Osteocyte (in vitro differentiated cells): ENCODE measurements at regions not wholly inside any gene's neighbourhood (a gene's known extent, or its start where the extent isn't known, plus 50 kb on each side); places are given as distances from the start of the nearest gene placed in this dataset.
A peak's percentile ranks its signal among the peaks of the same experiment; 100 is the strongest.

ENCODE experiments used
- DNase-seq: peaks from one replicate; pipeline ENCODE4 v3.0.0; 2021; ENCODE audit warnings: mixed read lengths; ENCODE audit not compliant: unreplicated experiment; ENCODE audit errors: extremely low spot score
- H3K27ac Mint-ChIP-seq: one replicate; pipeline ENCODE4 v1.8.0; 2021; ENCODE audit warnings: mild to moderate bottlenecking, mixed read lengths; ENCODE audit not compliant: unreplicated experiment
- H3K27me3 Mint-ChIP-seq: one replicate; pipeline ENCODE4 v1.8.0; 2021; ENCODE audit warnings: mixed read lengths; ENCODE audit not compliant: unreplicated experiment
- H3K36me3 Mint-ChIP-seq: one replicate; pipeline ENCODE4 v1.8.0; 2021; ENCODE audit warnings: mixed read lengths; ENCODE audit not compliant: unreplicated experiment
- H3K4me1 Mint-ChIP-seq: one replicate; pipeline ENCODE4 v1.8.0; 2021; ENCODE audit warnings: mixed read lengths; ENCODE audit not compliant: unreplicated experiment
- H3K4me3 Mint-ChIP-seq: one replicate; pipeline ENCODE4 v1.8.0; 2021; ENCODE audit warnings: mild to moderate bottlenecking, moderate library complexity, mixed read lengths; ENCODE audit not compliant: unreplicated experiment
- H3K9me3 Mint-ChIP-seq: one replicate; pipeline ENCODE4 v1.8.0; 2021; ENCODE audit warnings: mixed read lengths; ENCODE audit not compliant: unreplicated experiment
- TF ChIP-seq, protein P1 (sequence below): fragments of 200-600 bp; sonication (generic); IDR thresholded peaks from 2 replicates; pipeline ENCODE4 v1.5.0; 2021; ENCODE audit warnings: antibody characterized with exemption, mild to moderate bottlenecking, moderate library complexity

DNA sequence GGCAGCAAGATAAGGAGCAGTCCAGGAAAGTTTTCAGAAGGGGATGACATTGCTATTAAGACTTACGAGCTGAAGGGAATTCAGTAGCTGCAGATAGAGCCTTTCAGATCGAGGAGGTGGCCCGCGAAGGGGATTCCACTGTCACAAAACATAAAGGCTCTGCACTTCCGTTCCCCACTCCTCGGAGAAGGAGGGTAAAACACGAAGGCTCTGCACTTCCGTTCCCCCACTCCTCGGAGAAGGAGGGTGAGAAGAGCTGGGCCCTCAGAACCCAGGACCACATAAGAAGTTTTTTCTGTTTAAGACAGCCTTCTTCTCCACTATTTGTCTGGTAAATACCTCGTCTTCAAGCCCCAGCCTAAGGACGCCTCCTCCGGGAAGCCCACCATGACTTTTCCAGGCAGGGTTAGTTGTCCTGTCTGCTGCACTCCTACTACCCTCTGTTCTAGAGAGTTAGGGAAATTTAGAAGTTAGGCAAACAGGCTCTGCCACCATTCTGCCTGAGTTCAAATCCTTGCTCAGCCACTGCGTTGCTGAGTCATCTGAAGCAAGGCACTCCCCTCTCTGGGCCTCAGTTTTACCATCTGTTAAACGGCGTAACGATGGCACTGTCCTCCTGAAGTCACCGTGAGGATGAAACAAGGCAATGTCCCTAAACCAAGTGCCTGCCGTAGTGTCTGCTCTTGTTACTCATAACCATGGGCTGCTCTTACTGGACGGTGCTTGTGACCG is 134.1 kb upstream of the HES1 start:
- peaks cover 38% of the 10 kb centered on the region for H3K27me3 Mint-ChIP-seq
- H3K27ac Mint-ChIP-seq: no peak overlapping the region
- no peak overlapping the region for H3K4me3 Mint-ChIP-seq

DNA sequence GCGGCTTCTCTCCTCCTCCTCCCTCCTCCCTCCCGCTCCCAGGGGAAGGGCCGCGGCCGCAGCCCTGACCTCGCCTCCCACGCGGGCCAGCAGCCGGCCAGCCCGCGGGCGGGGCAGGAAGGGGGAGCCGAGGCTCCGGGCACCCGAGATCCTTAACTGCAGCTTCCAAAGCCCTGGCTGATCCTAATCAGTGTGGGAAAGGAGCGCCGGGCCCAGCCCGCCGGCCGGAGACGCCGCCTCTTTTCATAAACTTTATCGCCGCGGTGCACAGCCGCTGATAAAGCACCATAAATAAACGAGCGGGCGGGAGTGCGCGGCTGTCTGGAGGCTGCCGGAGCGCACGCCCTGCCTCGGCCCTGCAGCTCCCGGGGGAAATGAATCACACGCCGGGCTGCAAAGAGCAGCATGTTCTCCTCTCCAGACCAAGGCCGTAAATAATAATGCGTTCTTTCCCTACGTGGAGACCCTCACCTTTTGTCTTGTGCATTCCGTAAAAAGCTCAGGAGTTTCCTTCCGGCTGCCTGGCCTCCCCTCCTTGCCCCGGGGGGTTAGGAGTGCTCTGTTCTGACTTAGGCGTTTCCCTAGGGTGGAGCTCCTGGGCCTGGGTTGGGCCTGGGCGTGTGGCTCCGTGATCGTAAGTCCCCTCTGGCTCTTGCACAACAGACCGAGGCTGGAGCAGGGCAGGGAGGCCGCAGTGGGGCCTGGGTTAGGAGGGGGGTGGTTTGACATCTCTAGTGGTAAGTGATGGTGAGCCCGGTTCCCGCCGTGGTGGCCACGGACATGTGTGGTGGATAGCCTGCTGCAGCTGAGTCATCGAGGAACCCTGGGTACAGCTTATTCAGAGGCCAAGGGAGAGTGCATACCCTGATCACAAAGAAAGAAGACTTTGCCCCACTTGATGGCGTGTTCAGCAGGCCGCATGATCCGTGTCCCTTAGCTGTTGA is 132.6 kb upstream of the HES1 start:
- Mint-ChIP-seq H3K36me3 (peaks cover 2% of the 10 kb centered on the region), H3K4me3 (peak overlapping the region; percentile 65), H3K27me3 (peaks cover 38% of the 10 kb centered on the region), H3K27ac (peak overlapping the region; percentile 75), H3K9me3 (no peaks in the 10 kb centered on the region), H3K4me1 (peaks cover 24% of the 10 kb centered on the region)
- TF ChIP-seq, protein P1, sequence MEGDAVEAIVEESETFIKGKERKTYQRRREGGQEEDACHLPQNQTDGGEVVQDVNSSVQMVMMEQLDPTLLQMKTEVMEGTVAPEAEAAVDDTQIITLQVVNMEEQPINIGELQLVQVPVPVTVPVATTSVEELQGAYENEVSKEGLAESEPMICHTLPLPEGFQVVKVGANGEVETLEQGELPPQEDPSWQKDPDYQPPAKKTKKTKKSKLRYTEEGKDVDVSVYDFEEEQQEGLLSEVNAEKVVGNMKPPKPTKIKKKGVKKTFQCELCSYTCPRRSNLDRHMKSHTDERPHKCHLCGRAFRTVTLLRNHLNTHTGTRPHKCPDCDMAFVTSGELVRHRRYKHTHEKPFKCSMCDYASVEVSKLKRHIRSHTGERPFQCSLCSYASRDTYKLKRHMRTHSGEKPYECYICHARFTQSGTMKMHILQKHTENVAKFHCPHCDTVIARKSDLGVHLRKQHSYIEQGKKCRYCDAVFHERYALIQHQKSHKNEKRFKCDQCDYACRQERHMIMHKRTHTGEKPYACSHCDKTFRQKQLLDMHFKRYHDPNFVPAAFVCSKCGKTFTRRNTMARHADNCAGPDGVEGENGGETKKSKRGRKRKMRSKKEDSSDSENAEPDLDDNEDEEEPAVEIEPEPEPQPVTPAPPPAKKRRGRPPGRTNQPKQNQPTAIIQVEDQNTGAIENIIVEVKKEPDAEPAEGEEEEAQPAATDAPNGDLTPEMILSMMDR: no peak
- DNase-seq: peak; percentile 91

More for the DNA sequence above, 134.1 kb upstream of the HES1 start:
- H3K36me3 Mint-ChIP-seq: no peaks in the 10 kb centered on the region
- no peak for DNase-seq
- TF ChIP-seq, protein P1: no peak
- no peaks in the 10 kb centered on the region for H3K9me3 Mint-ChIP-seq
- H3K4me1 Mint-ChIP-seq: peaks cover 24% of the 10 kb centered on the region

DNA sequence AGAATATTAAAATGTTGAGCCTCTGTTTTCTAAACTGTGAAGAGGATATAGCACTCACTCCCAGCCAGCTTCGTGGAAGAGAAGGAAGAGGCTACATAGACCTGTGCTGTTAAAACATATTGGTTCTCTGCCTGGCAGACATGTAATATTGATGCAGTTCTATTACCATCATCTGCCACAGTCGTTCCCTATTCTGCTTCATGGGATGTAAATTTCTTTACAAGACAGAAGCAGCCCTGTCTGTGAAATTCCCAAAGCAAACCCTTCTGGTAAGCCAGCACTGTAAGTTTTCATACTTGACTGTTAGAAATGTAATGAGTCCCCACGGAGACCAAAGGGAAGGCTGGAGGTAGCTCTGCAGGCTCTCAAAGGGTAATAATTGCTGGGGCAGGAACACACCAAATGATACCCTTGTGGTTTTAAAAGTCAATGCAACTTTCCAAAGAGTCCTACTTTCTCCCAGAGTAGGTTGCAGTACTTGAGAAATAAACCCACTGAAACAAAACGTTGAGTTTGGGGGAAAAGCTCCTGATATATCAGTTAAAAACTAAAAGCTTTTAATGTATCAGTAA is 129.9 kb upstream of the HES1 start:
- H3K4me1 Mint-ChIP-seq: peaks cover 24% of the 10 kb centered on the region
- TF ChIP-seq, protein P1: no peak
- H3K36me3 Mint-ChIP-seq: peaks cover 2% of the 10 kb centered on the region
- DNase-seq: no peak
- H3K9me3 Mint-ChIP-seq: no peaks in the 10 kb centered on the region
- H3K27me3 Mint-ChIP-seq: peaks cover 40% of the 10 kb centered on the region
- no peak overlapping the region for H3K4me3 Mint-ChIP-seq
- H3K27ac Mint-ChIP-seq: no peak overlapping the region

GRCh38 chr3:194007592-194008337 is 128.2 kb upstream of the HES1 start:
- DNase-seq: no peak
- TF ChIP-seq, protein P1: no peak
- H3K27me3 Mint-ChIP-seq: peaks cover 51% of the 10 kb centered on the region
- H3K4me1 Mint-ChIP-seq: peaks cover 19% of the 10 kb centered on the region
- H3K36me3 Mint-ChIP-seq: peaks cover 2% of the 10 kb centered on the region
- no peak overlapping the region for H3K27ac Mint-ChIP-seq
- no peaks in the 10 kb centered on the region for H3K9me3 Mint-ChIP-seq
- H3K4me3 Mint-ChIP-seq: no peak overlapping the region
